ENCODE measurements at regions not wholly inside any gene's neighbourhood (a gene's known extent, or its start where the extent isn't known, plus 50 kb on each side); places are given as distances from the start of the nearest gene placed in this dataset.
A peak's percentile ranks its signal among the peaks of the same experiment; 100 is the strongest.

- H3K4me3 Mint-ChIP-seq (ENCODE audit: unreplicated experiment), result no peak overlapping the region
- H3K9me3 Mint-ChIP-seq (ENCODE audit: unreplicated experiment), result no peaks in the 10 kb centered on the region
- H3K9me3 ChIP-seq, result no peaks in the 10 kb centered on the region
- H3K27me3 Mint-ChIP-seq (ENCODE audit: insufficient read depth, unreplicated experiment), result no peaks in the 10 kb centered on the region
- H3K4me1 ChIP-seq, result peaks cover 49% of the 10 kb centered on the region
- no peak for TF ChIP-seq CTCF (IDR thresholded peaks at IDR 0.05; ENCODE audit: insufficient read depth in 1 of 2, low read depth in 1 of 2, low read length in 1 of 2, severe bottlenecking in 1 of 2, unreplicated experiment in 1 of 2)
- no peaks in the 10 kb centered on the region for H3K36me3 ChIP-seq (ENCODE audit: control insufficient read depth, insufficient read depth, low read length)
- no peaks in the 10 kb centered on the region for H3K36me3 Mint-ChIP-seq (ENCODE audit: insufficient read depth, unreplicated experiment)
- no peak overlapping the region for H3K27ac Mint-ChIP-seq (ENCODE audit: unreplicated experiment)
- CTCF ChIA-PET, result interaction anchor here (1.0 kb wide), 1 partner anchor 371 kb away, joined by 3 read pairs; no protein-coding TSS in a partner anchor
- POLR2A ChIA-PET, result no interaction called here
- no TSS peak for BruUV-seq (replicated peaks)
- intact Hi-C loops (cut with micrococcal nuclease; ENCODE audit: unreplicated experiment), result loop anchor here (2.0 to 5.0 kb wide), 2 partner anchors 39 to 369 kb away; no protein-coding TSS in a partner anchor
- peaks cover 27% of the 10 kb centered on the region for H3K4me1 Mint-ChIP-seq (ENCODE audit: low read depth, unreplicated experiment)
- no peak for DNase-seq
- no peak overlapping the region for H3K4me3 ChIP-seq (ENCODE audit: low read depth, low read length)
- H3K27me3 ChIP-seq (replicated peaks; ENCODE audit: control insufficient read depth, insufficient read depth, low read length), result no peaks in the 10 kb centered on the region
These were observed 113.2 kb upstream of the MAF start for GRCh38 chr16:79713609-79714309.

- intact Hi-C loops (cut with micrococcal nuclease; ENCODE audit: unreplicated experiment), result loop anchor here (2.0 to 5.0 kb wide), 2 partner anchors 41 to 370 kb away; no protein-coding TSS in a partner anchor
- Histone ChIP-seq H3K36me3 (ENCODE audit: control insufficient read depth, insufficient read depth, low read length) (no peaks in the 10 kb centered on the region), H3K4me1 (peaks cover 38% of the 10 kb centered on the region), H3K9me3 (no peaks in the 10 kb centered on the region), H3K27me3 (replicated peaks; ENCODE audit: control insufficient read depth, insufficient read depth, low read length) (no peaks in the 10 kb centered on the region), H3K4me3 (ENCODE audit: low read depth, low read length) (no peak overlapping the region)
- Mint-ChIP-seq H3K27me3 (ENCODE audit: insufficient read depth, unreplicated experiment) (no peaks in the 10 kb centered on the region), H3K36me3 (ENCODE audit: insufficient read depth, unreplicated experiment) (no peaks in the 10 kb centered on the region), H3K4me1 (ENCODE audit: low read depth, unreplicated experiment) (peaks cover 17% of the 10 kb centered on the region), H3K27ac (ENCODE audit: unreplicated experiment) (peak overlapping the region; percentile 3), H3K4me3 (ENCODE audit: unreplicated experiment) (peak overlapping the region; percentile 29), H3K9me3 (ENCODE audit: unreplicated experiment) (no peaks in the 10 kb centered on the region)
- peak in 1 of 2 experiments; percentile 4 for TF ChIP-seq CTCF (IDR thresholded peaks at IDR 0.05; ENCODE audit: insufficient read depth in 1 of 2, low read depth in 1 of 2, low read length in 1 of 2, severe bottlenecking in 1 of 2, unreplicated experiment in 1 of 2)
- CTCF ChIA-PET, result interaction anchor here (0.6 to 0.7 kb wide), 2 partner anchors 58 to 192 kb away, joined by 3 read pairs; no protein-coding TSS in a partner anchor
- POLR2A ChIA-PET, result interaction anchor here (0.6 kb wide), 1 partner anchor 182 kb away, joined by 3 read pairs; no protein-coding TSS in a partner anchor
- DNase-seq, result peak; percentile 38 to 50
- no TSS peak for BruUV-seq (replicated peaks)
These were observed 111.7 kb upstream of the MAF start for GRCh38 chr16:79712276-79712675.

GRCh38 chr16:79707876-79708275, 107.3 kb upstream of the MAF start:
- Mint-ChIP-seq H3K27ac (ENCODE audit: unreplicated experiment) (no peak overlapping the region), H3K4me3 (ENCODE audit: unreplicated experiment) (no peak overlapping the region), H3K9me3 (ENCODE audit: unreplicated experiment) (no peaks in the 10 kb centered on the region), H3K4me1 (ENCODE audit: low read depth, unreplicated experiment) (peaks cover 9% of the 10 kb centered on the region), H3K36me3 (ENCODE audit: insufficient read depth, unreplicated experiment) (no peaks in the 10 kb centered on the region), H3K27me3 (ENCODE audit: insufficient read depth, unreplicated experiment) (no peaks in the 10 kb centered on the region)
- Histone ChIP-seq H3K9me3 (no peaks in the 10 kb centered on the region), H3K4me1 (peaks cover 18% of the 10 kb centered on the region), H3K36me3 (ENCODE audit: control insufficient read depth, insufficient read depth, low read length) (no peaks in the 10 kb centered on the region), H3K4me3 (ENCODE audit: low read depth, low read length) (no peak overlapping the region), H3K27me3 (replicated peaks; ENCODE audit: control insufficient read depth, insufficient read depth, low read length) (no peaks in the 10 kb centered on the region)
- ChIA-PET CTCF (no interaction called here), POLR2A (no interaction called here)
- intact Hi-C loops (cut with micrococcal nuclease; ENCODE audit: unreplicated experiment), result no loop called here
- no peak for TF ChIP-seq CTCF (IDR thresholded peaks at IDR 0.05; ENCODE audit: insufficient read depth in 1 of 2, low read depth in 1 of 2, low read length in 1 of 2, severe bottlenecking in 1 of 2, unreplicated experiment in 1 of 2)
- BruUV-seq (replicated peaks), result no TSS peak
- DNase-seq, result peak in 1 of 2 experiments; percentile 41

All from Caco-2 (cell line).